ENCODE measurements at regions not wholly inside any gene's neighbourhood (a gene's known extent, or its start where the extent isn't known, plus 50 kb on each side); places are given as distances from the start of the nearest gene placed in this dataset.

- no peaks in the 10 kb centered on the region for H3K9me3 ChIP-seq
- TF ChIP-seq, protein P1, sequence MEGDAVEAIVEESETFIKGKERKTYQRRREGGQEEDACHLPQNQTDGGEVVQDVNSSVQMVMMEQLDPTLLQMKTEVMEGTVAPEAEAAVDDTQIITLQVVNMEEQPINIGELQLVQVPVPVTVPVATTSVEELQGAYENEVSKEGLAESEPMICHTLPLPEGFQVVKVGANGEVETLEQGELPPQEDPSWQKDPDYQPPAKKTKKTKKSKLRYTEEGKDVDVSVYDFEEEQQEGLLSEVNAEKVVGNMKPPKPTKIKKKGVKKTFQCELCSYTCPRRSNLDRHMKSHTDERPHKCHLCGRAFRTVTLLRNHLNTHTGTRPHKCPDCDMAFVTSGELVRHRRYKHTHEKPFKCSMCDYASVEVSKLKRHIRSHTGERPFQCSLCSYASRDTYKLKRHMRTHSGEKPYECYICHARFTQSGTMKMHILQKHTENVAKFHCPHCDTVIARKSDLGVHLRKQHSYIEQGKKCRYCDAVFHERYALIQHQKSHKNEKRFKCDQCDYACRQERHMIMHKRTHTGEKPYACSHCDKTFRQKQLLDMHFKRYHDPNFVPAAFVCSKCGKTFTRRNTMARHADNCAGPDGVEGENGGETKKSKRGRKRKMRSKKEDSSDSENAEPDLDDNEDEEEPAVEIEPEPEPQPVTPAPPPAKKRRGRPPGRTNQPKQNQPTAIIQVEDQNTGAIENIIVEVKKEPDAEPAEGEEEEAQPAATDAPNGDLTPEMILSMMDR (IDR thresholded peaks at IDR 0.05), result no peak
- H3K27ac ChIP-seq, result no peak overlapping the region
- no peak overlapping the region for H3K4me3 ChIP-seq
- H3K4me1 ChIP-seq, result no peaks in the 10 kb centered on the region
- H3K27me3 ChIP-seq, result no peaks in the 10 kb centered on the region
- intact Hi-C loops (cut with DNase I), result no loop called here
- H3K36me3 ChIP-seq, result no peaks in the 10 kb centered on the region
- no peak for DNase-seq (ENCODE audit: low spot score in 2 of 2)
These were observed 318.9 kb downstream of the BCHE start for GRCh38 chr3:165518346-165518745.

DNA sequence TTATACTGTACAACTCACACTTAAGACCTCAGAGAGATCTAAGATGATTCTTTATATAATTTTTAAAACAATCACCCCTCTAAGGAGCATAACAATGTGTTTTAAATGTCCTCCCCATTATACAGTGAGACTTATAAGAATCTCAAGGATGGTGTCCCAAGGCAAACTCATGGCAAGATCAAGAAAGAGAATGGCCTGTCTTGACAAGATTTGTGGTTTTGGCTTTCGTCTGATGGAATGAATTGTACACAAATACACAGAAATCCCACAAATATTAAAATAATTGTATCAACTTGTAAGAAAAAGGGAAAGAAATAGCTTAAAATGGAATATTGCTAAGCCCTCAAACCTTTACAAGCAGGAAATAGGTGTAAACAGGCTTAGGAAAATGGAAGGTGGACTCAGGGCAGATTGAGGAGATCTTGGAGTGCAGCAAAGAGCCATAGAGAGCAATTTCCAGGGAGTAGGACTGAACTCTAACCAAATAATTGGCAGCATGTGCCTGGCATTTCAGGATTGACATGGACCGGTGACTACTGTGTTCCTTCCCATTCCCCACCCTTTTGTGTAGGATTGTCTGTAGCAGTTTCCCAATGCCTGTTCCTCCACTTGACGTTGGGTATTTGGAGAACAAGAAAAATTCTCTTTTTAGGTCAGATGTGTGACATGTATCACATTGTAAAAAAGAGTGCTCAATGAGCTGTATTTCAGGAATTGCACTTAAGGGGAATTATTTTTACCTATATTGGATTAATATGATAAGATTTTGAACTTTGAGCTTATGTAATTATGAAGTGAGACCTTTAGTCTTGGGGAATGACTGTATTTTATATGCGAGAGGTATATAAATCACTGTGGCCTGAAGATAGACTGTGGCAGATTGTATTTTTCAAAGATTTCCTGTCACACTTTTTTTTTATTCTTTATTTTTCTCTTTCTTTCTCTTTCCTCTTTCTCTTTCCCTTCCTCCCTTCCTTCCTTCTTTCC lies 317.8 kb upstream of the SLITRK3 start:
- intact Hi-C loops (cut with DNase I), result no loop called here
- Histone ChIP-seq H3K4me1 (no peaks in the 10 kb centered on the region), H3K27ac (no peak overlapping the region), H3K4me3 (no peak overlapping the region), H3K27me3 (no peaks in the 10 kb centered on the region), H3K9me3 (no peaks in the 10 kb centered on the region), H3K36me3 (no peaks in the 10 kb centered on the region)
- TF ChIP-seq, protein P1 (IDR thresholded peaks at IDR 0.05), result no peak
- no peak for DNase-seq (ENCODE audit: low spot score in 2 of 2)

DNA sequence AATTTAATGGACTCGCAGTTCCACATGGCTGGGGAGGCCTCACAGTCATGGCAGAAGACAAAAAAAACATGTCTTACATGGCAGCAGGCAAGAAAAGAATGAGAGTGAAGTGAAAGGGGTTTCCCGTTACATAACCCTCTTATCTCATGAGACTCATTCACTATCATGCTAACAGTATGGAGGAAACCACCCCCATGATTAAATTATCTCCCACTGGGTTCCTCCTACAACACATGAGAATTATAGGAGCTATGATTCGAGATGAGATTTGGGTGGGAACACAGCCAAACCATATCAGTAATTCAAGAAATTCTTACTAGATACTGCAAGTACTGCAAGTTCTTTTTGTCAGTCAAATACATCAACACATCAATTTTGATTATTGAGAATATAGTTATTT lies 311.4 kb upstream of the SLITRK3 start:
- Histone ChIP-seq H3K27ac (no peak overlapping the region), H3K27me3 (no peaks in the 10 kb centered on the region), H3K36me3 (no peaks in the 10 kb centered on the region), H3K9me3 (no peaks in the 10 kb centered on the region), H3K4me1 (no peaks in the 10 kb centered on the region), H3K4me3 (no peak overlapping the region)
- TF ChIP-seq, protein P1 (IDR thresholded peaks at IDR 0.05), result no peak
- no peak for DNase-seq (ENCODE audit: low spot score in 2 of 2)
- intact Hi-C loops (cut with DNase I), result no loop called here

DNA sequence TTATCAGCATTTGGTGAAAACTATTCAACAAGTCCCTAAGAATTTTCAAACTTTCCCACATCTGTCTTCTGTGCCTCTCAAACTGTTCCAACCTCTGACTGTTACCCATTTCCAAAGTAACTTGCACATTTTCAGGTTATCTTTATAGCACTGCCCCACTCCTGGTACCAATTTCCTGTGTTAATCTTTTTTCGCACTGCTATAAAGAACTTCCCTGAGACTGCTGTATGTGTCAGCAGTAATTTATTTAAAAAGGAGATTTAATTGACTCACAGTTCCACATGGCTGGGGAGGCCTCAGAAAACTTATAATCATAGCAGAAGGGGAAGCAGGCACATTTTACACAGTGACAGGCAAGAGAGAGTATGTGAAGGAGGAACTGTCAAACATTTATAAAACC lies 310.9 kb upstream of the SLITRK3 start:
- Histone ChIP-seq H3K27ac (no peak overlapping the region), H3K27me3 (no peaks in the 10 kb centered on the region), H3K36me3 (no peaks in the 10 kb centered on the region), H3K4me3 (no peak overlapping the region), H3K4me1 (no peaks in the 10 kb centered on the region), H3K9me3 (no peaks in the 10 kb centered on the region)
- TF ChIP-seq, protein P1 (IDR thresholded peaks at IDR 0.05), result no peak
- intact Hi-C loops (cut with DNase I), result no loop called here
- DNase-seq (ENCODE audit: low spot score in 2 of 2), result no peak

GRCh38 chr3:165505657-165506056 lies 309.5 kb upstream of the SLITRK3 start:
- DNase-seq (ENCODE audit: low spot score in 2 of 2), result no peak
- intact Hi-C loops (cut with DNase I), result no loop called here
- Histone ChIP-seq H3K4me3 (no peak overlapping the region), H3K27me3 (no peaks in the 10 kb centered on the region), H3K36me3 (no peaks in the 10 kb centered on the region), H3K9me3 (no peaks in the 10 kb centered on the region), H3K4me1 (no peaks in the 10 kb centered on the region), H3K27ac (no peak overlapping the region)
- TF ChIP-seq, protein P1 (IDR thresholded peaks at IDR 0.05), result no peak

Data from ascending aorta (tissue), 2 donors.